NOMO-1 treated with DMSO at 0.1 percent for 48 hours (cell line): ENCODE measurements at regions not wholly inside any gene's neighbourhood (a gene's known extent, or its start where the extent isn't known, plus 50 kb on each side); places are given as distances from the start of the nearest gene placed in this dataset.

ENCODE experiments used
- DNase-seq: peaks from one replicate; lab custom pipeline; 2025; ENCODE audit not compliant: unreplicated experiment; lab: John Stamatoyannopoulos, UW

DNA sequence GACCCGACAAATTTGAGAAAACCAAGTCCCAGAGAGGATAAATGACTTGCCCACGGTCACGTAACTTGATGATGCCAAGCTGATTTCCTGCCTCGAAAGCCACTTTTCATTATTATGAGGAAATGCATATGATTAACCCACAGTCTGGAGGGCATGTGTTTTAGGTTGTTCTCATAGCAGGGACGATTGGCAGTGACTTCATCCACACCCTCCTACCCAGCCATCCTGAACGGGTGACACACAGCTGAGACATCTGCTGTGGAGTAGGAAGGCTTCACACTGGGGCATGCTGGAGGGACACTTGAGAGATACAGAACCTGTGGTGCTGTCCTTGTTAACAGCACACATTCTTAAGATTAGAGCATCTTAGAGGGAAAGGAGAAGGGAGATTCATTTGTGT is 65.4 kb upstream of the WDFY2 start:
- no peak for DNase-seq

DNA sequence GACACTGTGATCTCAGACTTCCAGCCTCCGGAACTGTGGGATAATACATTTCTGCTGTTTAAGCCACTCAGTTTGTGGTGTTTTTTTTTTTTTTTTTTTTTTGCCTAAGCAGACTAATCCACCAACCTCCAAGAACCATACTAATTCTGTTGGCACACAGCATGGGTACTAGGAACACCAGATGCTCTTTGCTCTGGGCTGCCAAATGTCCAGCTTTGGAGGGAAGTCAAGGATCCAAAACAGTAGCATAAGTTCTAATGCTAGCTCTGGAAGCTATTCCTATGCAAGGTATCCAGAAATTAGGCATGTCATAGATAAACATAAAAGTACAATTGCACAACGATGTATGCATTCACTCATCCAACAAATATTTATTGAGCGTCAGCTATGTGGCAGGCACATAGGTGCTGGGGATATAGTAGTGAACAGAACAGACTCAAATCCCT is 64.5 kb upstream of the WDFY2 start:
- DNase-seq, result no peak

- DNase-seq, result no peak
Observed at GRCh38 chr13:51520524-51520923, 63.7 kb upstream of the WDFY2 start.

DNA sequence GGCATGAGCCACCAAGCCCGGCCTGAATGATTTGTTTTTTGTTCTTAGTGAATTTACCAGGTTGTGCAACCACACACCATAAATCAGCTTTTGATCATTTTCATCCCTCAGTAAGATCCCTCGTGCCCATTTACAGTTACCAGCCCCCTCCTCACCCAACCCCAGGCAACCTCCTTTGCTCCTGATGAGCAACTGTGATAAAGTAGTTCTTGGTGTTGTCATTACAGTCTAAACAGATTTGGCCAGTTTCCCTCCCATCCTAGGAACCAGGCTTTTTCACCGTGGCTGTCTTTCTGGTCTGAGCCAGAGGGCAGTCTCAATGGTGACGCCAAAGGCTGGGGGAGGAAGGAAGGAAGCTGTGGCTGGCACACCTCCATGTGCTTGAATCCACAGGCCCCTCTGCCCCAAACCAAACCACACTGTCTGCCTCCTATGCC is 61.2 kb upstream of the WDFY2 start:
- peak; percentile 64 for DNase-seq

DNA sequence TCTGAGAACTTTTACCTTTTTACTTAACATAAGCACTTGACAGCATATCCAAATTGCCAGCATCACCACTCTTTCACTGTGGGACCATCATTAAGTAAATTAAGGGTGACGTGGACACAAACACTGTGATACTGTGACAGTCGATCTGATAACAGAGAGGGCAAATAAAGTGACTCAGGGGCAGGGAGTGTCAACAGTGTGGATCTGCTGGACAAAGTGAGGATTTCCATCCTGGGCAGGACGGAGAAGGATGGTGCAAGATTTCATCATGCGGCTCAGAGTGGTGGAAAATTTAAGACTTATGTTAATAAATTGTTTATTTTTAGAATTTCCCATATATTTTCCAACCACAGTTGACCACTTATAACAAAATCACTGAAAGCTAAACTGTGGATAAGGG is 60.0 kb upstream of the WDFY2 start:
- no peak for DNase-seq

- no peak for DNase-seq
Observed at GRCh38 chr13:51524829-51525566, 59.3 kb upstream of the WDFY2 start.

- DNase-seq, result no peak
Observed at GRCh38 chr13:51525567-51526167, 58.6 kb upstream of the WDFY2 start.

GRCh38 chr13:51526202-51526601 is 58.1 kb upstream of the WDFY2 start:
- DNase-seq, result no peak

- DNase-seq, result no peak
Observed at GRCh38 chr13:51532736-51533197, 51.5 kb upstream of the WDFY2 start.

- no peak for DNase-seq
Observed at GRCh38 chr13:51534041-51534817, 50.0 kb upstream of the WDFY2 start.
